ENCODE measurements at regions not wholly inside any gene's neighbourhood (a gene's known extent, or its start where the extent isn't known, plus 50 kb on each side); places are given as distances from the start of the nearest gene placed in this dataset.

DNA sequence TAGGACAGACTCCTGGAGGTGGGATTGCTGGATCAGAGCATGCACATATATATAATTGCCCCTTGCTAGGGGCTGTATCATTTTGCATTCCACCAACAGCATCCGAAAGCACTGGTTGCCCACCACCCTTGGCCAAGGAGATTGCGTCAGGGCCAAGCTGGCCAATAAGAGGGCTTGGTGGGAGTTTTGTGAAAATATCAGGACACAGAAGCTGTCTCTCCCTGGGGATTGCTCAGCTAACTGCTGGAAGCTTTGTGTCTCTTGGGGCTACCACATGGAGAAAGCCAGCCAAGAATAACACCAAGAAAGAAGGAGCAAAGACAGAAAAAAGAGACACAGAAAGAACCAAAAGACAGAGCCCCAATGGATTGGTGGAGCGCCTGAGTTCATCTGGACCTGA lies 90.6 kb upstream of the RALGAPA2 start:
- TF ChIP-seq, protein P1, sequence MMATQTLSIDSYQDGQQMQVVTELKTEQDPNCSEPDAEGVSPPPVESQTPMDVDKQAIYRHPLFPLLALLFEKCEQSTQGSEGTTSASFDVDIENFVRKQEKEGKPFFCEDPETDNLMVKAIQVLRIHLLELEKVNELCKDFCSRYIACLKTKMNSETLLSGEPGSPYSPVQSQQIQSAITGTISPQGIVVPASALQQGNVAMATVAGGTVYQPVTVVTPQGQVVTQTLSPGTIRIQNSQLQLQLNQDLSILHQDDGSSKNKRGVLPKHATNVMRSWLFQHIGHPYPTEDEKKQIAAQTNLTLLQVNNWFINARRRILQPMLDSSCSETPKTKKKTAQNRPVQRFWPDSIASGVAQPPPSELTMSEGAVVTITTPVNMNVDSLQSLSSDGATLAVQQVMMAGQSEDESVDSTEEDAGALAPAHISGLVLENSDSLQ (IDR thresholded peaks at IDR 0.05) = no peak
- TF ChIP-seq ZNF217 (CRISPR knock-in tag; IDR thresholded peaks at IDR 0.05) = no peak
- TF ChIP-seq, protein P2, sequence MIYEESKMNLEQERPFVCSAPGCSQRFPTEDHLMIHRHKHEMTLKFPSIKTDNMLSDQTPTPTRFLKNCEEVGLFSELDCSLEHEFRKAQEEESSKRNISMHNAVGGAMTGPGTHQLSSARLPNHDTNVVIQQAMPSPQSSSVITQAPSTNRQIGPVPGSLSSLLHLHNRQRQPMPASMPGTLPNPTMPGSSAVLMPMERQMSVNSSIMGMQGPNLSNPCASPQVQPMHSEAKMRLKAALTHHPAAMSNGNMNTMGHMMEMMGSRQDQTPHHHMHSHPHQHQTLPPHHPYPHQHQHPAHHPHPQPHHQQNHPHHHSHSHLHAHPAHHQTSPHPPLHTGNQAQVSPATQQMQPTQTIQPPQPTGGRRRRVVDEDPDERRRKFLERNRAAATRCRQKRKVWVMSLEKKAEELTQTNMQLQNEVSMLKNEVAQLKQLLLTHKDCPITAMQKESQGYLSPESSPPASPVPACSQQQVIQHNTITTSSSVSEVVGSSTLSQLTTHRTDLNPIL (CRISPR knock-in tag; IDR thresholded peaks at IDR 0.05) = no peak

Data from K562 (cell line).